Fibroblast of upper back skin (primary cell): ENCODE measurements at regions not wholly inside any gene's neighbourhood (a gene's known extent, or its start where the extent isn't known, plus 50 kb on each side); places are given as distances from the start of the nearest gene placed in this dataset.
A peak's percentile ranks its signal among the peaks of the same experiment; 100 is the strongest.
"Not testable (repeated sequence)": the region's sequence is repeated elsewhere in the genome, so short reads cannot be mapped to it uniquely, and the experiment has no call there.

Source experiments
- DNase-seq: peaks from one replicate; pipeline ENCODE4 v3.0.0-alpha.2; 2013

DNA sequence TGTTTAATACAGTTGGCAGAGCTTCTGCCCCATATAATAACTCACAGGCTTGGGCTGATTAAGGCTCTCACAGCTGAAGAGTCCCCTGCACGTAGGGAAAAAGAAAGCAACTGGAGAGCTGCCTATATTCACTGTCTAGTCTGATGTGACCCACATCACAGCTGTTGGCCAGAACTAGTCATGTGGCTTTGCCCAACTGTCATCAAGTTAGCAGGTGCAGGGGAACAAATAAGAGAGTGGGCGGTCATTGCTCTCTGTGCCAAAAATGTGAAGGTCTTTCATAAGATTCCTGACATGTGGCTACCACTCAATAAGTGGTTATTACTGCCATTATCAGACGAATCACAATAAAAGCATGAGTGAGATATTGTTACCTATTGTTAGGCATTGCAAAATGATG, 665.2 kb downstream of the DOK5 start:
- peak; percentile 2 for DNase-seq

DNA sequence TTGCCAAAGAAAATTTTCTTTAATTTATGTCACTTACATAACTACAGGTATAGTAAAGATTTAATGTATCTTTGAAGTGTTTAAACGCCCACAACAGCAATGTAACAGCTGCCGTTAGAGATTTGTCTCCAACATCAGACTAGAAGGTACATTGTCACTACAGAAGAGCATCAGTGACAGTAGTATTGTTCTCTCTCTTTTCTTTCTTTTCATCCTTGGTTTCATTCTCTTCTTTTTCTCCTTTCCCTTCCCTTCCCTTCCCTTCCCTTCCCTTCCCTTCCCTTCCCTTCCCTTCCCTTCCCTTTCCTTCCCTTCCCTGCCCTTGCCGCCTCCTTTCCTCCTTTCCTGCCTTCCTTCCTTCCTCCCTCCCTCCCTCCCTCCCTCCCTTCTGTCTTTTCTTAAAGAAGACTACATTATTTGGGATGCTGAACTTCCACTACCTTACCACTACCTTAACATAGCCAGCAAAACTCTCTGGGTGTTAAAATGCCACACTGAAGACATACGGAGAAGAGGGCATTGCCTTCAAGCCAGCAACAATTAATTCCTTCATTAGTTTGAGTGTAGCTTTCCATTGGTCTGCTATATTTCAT, 663.9 kb downstream of the DOK5 start:
- DNase-seq: no peak

DNA sequence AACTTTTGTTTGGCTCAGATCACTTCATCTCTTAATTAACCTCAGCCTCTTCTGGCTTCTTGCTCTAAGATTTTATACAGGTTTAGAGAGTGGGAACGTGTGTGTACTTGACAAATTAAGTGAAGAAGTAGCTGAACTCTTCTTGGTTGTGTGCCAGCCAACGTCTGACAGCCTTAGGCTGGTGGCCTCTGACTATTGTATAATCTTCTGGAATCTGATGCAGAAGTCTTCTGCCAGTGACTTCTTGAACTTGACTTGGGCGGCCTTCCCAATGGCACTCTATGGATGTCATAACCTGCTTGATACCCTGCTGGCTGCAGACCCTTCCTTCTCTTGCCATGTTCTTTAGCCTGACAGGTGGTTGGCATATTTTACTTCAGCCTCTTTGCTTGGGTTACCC, 660.5 kb downstream of the DOK5 start:
- DNase-seq: no peak

DNA sequence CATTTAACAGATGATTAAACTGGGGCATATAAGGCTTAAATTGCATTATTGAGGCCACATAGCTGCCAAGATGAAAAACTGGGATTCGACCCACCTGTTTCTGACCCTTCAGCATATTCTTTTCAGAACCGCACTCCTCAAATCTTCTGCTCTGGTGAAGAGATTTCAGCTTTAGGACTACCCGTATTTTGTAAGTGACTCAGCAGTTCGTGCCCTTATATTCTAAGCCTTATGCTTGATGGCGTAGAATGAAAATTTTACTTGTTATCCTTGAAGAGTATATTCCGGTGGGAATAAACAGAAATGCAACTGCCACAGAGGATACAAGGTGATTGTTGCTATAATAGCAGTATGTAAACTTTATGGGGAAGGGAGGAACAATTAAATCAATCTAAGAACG, 657.1 kb downstream of the DOK5 start:
- DNase-seq: no peak

DNA sequence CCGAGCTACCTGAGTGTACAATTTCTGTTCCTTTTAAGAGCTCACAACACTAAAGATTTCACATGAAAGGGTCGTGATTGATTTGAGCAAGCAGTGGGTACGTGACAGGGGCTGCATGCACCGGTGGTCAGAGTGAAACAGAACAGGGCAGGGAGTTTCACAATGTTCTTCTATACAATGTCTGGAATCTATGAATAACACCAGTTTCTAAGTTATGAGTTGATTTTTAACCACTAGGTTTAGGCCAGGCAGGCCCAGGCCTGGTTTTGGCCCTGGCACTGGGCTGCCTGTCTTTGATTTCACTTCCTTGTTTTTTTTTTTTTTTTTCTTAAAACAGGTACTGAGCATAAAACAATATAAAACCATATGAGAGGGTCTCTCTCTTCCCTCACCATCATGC, 642.2 kb downstream of the DOK5 start:
- DNase-seq: not testable (repeated sequence)

DNA sequence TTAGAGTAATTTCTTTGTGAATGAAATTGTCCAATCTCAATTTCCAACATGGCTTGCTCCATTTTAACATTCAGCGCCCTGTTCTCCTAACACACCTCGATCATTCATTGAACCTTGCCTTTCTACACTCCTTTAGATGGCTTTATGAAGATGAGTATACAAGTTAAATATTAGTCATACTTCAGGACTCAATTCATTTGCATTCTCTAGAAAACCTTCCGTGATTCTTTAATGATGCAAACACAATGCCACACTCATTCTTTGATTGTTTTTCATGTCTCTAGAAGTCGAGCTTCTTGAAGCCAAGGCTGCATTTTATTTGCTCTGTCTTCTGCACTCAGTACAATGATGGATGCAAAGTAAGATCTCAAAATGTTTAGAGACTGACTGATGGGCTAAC, 641.2 kb downstream of the DOK5 start:
- DNase-seq: no peak

DNA sequence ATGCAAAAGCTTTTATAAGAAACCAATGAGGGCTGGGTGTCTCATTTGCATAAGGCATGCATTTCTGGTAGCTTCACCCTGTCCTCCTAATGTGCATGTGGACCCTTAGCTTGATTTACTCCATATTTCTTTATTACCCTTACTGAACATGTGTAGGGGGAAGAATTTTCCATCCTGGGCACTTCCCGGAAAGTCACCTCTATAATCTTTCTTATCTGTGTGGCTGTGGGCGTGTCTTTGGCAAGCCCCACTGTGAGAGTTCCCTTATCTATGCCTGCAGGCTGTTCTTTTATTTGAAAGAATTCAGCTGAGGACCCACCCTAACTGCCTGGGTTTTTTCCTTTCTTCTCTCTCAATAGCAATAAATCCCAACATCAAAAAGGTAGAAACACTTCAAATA, 627.8 kb downstream of the DOK5 start:
- no peak for DNase-seq

DNA sequence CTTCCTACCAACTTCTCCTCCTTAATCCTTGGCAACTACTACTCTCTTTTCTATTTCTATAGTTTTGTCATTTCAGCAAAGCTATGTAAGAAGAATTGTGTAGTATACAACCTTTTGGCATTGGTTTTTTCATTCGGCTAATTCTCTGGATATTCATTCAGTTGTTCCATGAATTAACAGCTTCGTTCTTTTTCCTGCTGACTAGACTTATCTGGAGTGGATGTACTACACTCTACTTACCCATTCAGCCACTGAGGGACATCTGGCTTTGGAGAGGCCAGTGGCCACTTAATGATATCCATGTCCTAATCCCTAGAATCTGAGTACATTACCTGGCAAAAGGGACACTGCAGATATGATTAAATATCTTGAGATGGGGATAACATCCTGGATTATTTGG, 623.9 kb downstream of the DOK5 start:
- DNase-seq: no peak

DNA sequence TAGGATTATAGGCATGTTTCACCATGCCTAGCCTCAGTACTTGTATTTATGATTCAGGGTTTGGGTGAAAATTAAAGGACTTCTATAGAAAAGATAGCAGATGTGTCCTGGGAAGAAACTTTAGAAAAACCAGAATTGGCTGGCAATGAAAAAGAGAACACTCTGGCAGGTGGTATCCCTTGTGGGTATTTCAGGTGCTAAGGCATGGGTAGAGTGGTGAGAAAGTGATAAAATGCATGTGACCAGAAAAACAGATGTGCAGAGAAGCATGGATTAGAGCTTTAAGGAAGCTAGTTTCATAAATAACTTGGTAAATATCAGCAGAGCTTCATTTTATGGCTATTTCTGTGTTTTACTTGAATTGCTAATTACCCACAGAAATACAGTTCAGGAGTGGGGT, 622.2 kb downstream of the DOK5 start:
- DNase-seq: no peak

DNA sequence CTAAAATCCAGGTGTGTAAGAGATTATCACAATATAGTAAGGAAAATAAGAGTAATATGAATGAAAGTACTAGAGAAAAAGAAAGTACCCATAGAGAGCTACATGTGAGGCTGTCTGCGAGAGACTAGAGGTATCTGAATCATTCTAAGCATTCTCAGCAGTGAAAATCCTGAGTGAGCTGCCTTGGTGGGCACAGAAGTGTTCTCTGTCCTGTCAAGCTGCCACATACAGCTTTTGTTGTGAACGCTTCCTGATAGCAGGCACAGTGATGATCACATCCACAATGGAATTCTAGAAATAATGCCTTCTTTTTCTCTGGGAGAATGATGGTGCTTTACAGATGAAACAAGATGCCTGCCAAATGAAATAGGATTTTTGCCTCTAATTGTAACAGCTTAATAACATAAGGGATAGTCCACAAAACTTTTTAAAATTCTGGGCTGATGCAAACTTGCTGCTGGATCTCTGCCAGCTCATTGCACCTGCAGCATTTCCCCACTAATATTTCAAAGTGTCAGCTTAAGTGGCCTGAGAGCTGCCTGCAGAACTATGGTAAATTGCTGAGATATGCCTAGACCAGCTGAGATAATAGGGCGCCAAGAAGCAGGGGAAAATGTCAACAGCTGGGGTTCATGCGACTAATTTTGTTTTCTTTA, 620.5 kb downstream of the DOK5 start:
- DNase-seq: no peak

DNA sequence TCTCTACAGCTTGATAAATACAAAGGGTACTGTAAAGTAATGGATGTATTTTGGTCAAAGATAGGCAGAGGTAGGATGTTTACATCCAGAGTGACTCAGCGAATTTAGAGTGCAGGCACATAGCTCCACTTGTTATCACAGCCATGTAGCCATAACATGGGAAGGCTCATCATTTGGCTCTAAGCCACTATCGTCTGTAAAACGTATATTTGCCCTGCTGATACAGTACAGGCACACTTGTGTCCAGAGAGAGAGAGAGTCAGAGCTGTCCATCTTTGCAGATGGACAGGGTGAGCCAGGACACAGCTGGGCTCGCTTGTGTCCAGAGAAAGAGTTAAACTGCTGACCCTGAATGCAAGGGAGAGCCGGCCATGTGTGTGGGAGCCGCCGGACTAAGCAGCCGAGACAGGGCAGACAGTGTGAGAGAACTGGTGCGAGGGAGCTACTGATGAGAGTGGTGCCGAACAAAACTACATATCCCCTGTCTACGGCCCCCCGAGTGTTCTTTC, 619.0 kb downstream of the DOK5 start:
- DNase-seq: no peak

DNA sequence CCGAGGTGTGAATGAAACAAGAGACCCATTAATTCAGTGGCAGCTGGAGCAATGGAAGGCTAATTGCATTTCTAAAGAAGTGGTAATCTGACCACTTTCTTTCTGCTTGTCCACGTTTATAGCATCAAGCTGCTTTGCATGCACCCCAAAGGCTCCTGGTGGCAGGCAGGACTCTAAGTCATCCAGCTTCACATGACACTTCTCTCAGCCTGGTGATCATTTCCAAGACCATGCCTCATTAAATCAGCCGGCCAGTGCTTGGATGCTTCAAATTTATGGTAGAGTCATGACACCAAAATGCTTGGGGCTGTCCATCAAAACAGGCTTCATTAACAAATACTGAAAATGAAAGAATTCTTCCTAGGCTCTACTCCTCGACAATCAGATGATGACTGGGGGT, 614.9 kb downstream of the DOK5 start:
- no peak for DNase-seq

DNA sequence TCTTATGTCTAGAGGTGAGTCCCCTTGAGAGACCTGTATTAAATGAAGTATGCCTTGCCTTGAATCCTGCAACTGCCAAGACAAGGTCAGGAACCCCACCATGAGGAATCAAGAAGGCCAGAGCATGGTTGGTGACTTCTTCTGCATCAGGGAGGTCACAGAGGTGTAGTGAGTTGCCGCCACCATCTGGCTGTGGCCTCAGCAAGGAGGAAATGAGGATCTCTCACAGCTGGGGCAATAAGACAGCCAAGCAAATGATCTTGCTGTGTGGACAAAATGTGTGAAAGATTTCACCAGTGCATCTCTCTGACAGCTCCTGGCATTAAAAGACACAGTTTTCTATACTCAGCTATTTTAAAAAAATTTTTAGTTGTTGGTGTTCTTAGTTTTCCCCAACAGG, 611.0 kb downstream of the DOK5 start:
- DNase-seq: no peak

DNA sequence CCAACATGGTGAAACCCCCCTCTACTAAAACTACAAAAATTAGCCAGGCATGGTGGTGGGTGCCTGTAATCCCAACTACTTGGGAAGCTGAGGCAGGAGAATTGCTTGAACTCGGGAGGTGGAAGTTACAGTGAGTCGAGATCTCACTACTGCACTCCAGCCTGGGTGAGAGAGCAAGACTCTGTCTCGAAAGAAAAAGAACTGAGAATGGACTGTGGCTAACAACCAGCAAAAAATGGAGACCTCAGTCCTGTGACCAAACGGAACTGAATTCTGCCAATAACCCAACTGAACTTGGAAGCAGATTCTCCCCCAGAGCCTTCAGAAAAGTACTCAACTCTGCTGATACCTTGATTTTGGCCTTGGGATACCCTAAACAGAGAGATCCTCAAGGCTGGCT, 604.5 kb downstream of the DOK5 start:
- no peak for DNase-seq

DNA sequence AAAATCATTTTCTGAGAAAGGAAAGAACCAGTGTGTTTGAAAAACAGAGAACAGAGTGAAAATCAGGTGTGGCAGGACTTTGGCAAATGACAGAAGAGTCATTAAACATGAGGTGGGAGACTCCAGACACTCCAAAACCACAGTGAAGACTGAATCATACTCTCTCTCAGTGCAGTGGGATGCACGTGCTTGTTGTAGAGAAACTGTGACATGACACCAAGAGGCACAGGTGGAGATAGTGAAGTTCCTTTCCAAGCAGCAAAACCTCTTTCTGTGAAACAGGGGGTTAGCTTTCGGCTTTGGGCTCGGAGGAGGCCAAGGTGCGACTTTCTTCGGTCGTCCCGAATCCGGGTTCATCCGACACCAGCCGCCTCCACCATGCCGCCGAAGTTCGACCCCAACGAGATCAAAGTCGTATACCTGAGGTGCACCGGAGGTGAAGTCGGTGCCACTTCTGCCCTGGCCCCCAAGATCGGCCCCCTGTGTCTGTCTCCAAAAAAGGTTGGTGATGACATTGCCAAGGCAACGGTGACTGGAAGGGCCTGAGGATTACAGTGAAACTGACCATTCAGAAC, 599.0 kb downstream of the DOK5 start:
- not testable (repeated sequence) for DNase-seq

DNA sequence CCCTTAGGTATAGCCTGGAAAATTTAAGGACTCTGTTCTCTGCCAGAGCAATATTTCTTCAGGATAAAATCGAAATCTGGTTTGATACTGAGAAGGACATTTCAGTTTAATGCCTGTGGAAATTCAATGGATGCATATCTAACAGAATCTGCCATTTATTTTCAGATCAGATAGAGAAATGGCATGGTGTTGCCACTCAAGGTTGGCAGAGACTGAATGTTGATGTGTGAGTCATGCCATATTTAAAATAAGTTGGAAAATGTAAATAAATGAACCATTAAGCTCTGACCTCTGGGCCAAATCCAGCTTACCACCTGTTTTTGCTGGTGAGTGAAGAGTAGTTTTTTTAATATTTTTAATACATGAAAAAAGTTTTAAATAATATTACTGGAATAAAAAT, 594.6 kb downstream of the DOK5 start:
- no peak for DNase-seq

DNA sequence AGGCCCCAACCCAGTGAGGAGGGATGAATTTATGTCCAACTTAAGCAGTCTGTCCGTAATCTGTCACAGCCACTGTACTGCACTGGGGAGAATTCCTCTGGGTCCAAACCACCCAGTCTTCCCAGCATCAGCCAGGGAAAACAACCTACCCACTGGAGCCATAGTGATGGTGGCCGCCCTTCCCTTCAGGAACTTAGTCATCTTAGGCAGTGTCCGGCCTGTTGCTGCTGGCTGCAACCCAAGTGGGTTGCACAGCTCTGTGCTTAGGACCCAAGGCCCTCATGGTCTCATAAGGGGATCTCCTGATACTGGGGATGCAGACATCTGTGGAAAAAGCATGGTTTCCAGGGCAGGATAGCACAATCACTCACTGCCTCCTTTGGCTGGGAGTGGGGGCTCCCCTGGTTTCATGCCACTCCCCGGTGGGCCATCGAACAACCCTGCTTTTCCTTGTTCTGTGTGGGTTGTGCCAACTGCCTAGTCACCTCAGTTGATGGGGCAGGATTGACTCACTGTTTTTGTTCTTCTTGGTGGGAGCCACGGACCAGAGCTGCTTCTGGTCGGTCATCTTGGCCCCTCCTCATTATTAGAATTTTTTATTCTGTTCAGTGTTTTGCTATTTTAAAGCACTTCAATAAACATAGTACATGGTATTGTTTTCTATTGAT, 591.9 kb downstream of the DOK5 start:
- no peak for DNase-seq

DNA sequence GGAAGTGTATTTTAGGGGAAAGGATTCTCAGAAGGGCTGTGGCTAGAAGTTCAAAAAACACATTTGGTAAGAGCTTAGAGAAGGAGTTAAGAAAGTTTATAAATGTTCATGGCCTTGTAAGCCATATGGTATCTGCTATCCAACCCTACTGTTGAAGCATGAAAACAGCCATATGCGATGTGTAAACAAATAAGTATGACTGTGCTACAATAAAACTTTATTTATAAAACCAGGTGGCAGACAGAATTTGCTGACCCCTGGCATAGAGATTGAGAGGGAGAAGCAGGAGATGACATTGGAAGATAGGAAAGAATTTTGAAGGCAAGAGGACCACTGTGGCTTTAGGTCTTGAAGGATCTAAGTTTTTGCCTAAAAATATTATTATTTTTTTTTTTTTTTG, 583.5 kb downstream of the DOK5 start:
- DNase-seq: no peak

DNA sequence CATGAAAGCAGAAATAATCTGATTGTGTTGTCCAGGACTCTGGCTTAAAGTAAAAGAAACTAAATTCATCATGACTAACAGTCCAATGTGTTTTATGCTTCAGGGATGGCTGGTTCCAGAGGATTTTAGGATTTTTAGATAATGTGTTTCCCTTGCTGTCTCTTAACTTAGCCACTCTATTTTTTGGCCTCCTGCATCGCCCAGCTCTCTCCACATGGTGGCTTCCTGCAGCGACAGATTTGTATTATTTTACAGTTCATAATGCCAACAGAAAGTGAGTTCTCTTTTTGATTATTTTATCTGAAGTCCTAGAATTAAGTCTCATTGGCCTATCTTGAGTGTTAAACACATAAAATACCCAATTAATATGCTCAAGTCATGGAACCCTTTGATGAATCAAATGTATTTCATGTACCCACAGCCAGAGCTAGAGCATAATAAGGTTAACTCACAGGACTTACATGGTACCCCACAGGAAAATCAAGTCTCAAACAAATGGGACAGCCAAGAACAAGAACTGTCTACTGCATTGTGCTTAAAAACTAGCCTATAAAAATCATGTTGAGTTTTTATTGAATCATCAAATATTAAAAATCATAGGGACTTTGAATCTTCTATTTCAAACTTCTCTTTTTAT, 582.5 kb downstream of the DOK5 start:
- DNase-seq: peak; percentile 1

DNA sequence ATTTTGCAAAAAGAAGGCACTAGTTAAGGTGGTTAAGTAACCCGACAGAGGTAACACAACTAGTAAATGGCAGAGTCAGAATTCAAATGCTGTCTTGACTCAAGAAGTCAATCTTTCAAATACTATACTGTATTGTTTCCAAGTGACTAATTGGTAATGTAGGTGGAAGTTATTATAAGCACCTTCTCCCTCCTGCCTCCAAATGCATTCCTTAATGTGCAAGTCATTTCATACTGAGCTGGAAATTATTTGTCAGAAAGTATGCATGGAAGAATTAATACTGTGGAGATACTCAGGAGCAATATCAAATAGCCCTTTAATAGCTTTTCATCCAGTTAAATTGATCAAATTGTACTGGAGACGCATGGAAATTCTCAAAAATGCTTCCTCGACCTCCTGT, 579.1 kb downstream of the DOK5 start:
- DNase-seq: peak; percentile 30

DNA sequence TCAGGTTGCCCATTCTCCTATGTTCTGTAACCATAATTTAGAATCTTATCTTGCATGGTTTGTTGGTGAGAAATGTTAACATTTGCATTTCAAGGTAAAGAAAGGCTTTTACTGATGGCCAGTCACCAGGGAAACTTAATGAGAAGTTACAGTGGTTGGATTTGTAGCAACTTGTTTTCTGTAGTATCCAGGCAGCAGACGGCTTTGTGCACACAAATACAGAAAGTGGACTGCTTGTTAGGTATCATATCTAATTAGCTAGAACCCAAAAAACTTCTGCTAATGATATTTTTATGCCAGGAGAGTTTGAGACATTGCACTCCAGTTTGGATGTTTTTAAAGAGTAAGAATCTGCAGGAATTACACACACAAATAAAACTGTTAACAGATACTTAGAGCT, 578.0 kb downstream of the DOK5 start:
- no peak for DNase-seq

DNA sequence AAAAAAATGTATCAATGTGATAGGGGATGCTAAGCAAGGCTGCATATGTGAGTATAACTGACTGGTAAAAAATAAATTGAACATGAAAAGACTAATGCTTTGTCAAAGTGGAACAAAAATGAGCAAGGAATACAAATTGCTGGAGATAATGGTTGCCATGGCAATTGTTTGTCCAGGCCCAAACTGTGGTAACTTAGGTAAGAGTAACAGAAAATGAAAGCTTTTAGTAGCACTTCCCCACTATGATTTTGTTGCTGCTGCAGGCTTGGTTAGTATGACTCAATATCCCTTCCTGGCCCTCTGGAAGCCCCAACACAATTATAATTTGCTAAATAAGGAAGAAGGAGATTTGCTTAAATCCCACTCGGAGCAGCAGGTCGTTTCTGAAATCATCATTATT, 577.1 kb downstream of the DOK5 start:
- DNase-seq: no peak

DNA sequence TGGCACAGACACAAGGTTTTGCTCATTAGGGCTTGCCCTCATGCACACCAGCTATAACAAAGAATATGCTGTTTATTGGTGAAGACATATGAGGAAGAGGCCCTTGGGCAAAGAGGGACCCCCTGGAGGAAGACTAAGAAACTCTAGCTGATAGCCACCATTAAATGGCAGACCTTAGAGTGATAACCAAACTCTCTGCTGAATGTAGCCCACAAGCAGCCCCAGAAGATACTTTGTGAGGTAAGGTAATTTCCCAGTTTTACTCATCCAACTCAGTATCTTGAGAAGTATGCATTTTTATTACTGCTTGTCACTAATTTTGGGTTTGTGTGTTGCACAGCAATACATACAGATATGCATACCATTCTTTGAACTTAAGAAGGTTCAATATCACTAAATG, 563.3 kb downstream of the DOK5 start:
- DNase-seq: no peak

DNA sequence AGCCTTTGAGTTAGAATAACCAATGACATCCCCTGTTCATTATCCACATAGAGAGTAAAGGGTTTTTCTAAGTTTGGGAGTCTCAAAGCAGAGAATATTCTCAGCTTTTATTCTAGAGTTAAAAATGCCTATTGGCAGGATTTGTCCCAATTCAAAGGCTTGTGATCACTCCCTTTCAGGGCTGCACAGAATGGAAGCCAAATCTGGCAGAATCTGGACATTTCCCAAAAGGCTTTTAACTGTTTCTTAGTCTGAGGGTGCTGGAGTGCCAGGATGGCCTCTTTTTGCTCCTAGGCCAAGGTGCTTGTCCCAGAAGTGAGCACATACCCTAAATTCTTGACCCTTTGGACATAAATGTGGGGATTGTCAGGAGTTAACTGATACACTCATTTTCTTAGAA, 556.6 kb downstream of the DOK5 start:
- no peak for DNase-seq
